ENCODE measurements at regions not wholly inside any gene's neighbourhood (a gene's known extent, or its start where the extent isn't known, plus 50 kb on each side); places are given as distances from the start of the nearest gene placed in this dataset.

DNA sequence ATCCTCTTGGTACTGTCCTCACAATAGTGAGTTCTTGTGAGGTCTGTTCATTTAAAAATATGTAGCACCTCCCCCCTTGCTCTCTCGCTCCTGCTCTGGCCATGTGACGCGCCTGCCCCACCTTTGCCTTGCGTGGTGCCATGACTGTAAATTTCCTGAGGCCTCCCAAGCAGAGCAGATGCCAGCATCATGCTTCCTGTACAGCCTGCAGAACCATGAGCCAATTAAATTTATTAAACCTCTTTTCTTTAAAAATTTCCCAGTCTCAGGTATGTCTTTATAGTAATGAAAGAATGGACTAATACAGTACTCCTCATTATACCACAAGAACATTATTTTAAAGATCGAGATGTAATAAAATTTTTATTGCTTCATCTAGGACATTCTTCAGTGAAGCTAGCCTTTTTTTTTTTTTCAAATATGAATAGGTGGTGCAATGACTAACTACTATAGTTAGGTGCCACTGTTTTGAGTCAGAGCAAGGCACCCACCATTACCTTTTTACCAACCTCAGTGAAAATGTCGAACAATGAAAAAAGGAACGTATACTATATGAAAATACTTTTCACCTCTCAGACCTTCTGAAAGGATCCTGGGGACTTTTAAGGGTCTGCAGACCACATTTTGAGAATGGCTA lies 191.1 kb upstream of the SGK1 start:
- H3K27ac ChIP-seq: no peak overlapping the region
- 74% methylated on average over 7 of the region's 7 CpGs for WGBS
- no peaks in the 10 kb centered on the region for H3K36me3 ChIP-seq
- H3K4me3 ChIP-seq: no peak overlapping the region
- TF ChIP-seq POLR2A (IDR thresholded peaks at IDR 0.05) (no peak), POLR2AphosphoS5 (IDR thresholded peaks at IDR 0.05) (peak; percentile 7)
- H3K27me3 ChIP-seq (replicated peaks; ENCODE audit: insufficient read depth): no peaks in the 10 kb centered on the region
- DNase-seq (ENCODE audit: low spot score): no peak
- H3K4me1 ChIP-seq (replicated peaks): no peaks in the 10 kb centered on the region
- intact Hi-C loops (cut with DNase I): no loop called here
- no peaks in the 10 kb centered on the region for H3K9me3 ChIP-seq

DNA sequence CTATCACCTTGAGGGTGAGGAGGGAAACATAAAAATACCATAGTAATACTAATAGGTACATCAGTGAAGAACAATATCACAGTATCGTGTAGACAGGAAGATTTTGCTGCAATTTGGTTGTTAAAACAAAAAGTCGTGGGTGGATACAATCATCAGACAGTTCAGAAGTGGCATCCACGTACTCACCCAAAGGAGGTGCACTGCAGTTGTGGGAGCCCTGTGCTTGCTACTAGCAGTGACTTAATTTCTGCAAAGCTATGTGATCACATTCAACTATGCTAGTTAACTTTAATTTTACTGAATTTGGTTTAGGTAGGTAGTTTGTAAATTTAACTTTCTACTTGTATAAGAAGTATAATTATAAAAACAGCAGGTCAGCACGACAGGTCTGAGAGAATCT lies 188.2 kb upstream of the SGK1 start:
- TF ChIP-seq POLR2A (IDR thresholded peaks at IDR 0.05) (no peak), POLR2AphosphoS5 (IDR thresholded peaks at IDR 0.05) (no peak)
- TF ChIP-seq, protein P1, sequence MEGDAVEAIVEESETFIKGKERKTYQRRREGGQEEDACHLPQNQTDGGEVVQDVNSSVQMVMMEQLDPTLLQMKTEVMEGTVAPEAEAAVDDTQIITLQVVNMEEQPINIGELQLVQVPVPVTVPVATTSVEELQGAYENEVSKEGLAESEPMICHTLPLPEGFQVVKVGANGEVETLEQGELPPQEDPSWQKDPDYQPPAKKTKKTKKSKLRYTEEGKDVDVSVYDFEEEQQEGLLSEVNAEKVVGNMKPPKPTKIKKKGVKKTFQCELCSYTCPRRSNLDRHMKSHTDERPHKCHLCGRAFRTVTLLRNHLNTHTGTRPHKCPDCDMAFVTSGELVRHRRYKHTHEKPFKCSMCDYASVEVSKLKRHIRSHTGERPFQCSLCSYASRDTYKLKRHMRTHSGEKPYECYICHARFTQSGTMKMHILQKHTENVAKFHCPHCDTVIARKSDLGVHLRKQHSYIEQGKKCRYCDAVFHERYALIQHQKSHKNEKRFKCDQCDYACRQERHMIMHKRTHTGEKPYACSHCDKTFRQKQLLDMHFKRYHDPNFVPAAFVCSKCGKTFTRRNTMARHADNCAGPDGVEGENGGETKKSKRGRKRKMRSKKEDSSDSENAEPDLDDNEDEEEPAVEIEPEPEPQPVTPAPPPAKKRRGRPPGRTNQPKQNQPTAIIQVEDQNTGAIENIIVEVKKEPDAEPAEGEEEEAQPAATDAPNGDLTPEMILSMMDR (IDR thresholded peaks at IDR 0.05): no peak
- H3K27me3 ChIP-seq (replicated peaks; ENCODE audit: insufficient read depth): no peaks in the 10 kb centered on the region
- 97% methylated on average over 4 of the region's 4 CpGs for WGBS
- no peaks in the 10 kb centered on the region for H3K4me1 ChIP-seq (replicated peaks)
- intact Hi-C loops (cut with DNase I): no loop called here
- no peak for DNase-seq (ENCODE audit: low spot score)
- H3K36me3 ChIP-seq: no peaks in the 10 kb centered on the region
- no peak overlapping the region for H3K4me3 ChIP-seq
- H3K9me3 ChIP-seq: no peaks in the 10 kb centered on the region
- no peak overlapping the region for H3K27ac ChIP-seq

DNA sequence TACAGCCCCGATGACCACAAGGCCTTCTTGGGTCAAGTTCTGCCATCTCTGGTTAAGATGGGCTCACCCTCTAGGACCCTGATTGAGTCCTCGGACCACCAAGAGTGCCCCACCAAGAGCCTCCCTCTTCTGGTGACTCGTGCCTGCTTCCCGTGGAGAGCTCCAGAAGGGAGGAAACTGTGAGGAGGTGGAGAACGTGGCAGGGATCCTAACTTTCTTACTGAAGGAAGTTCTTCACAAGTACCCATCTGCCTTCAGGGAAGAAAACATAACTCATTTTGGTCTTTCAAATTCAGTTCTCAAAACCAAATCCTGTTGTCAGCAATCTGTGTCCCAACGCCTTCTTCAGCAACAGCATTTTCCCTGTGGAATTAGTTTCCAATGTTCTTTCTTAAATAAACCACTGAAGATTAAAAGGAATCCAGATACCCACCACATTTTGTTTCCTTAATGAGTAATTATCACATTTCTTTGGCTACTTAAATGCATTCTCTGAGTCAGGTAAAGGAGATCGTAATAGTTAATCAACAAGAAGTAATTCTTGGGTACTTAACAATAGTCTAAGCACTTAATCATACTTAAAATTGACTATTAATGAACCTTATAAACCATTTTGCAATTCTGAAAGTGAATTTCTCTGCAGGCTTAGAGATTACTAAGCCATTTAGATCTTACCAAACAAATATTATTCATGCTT lies 185.8 kb upstream of the SGK1 start:
- no peaks in the 10 kb centered on the region for H3K9me3 ChIP-seq
- H3K27ac ChIP-seq: peak overlapping the region; percentile 25 to 35
- no peaks in the 10 kb centered on the region for H3K4me1 ChIP-seq (replicated peaks)
- no peaks in the 10 kb centered on the region for H3K36me3 ChIP-seq
- TF ChIP-seq, protein P1 (IDR thresholded peaks at IDR 0.05): no peak
- TF ChIP-seq POLR2A (IDR thresholded peaks at IDR 0.05) (no peak), POLR2AphosphoS5 (IDR thresholded peaks at IDR 0.05) (no peak)
- DNase-seq (ENCODE audit: low spot score): no peak
- H3K27me3 ChIP-seq (replicated peaks; ENCODE audit: insufficient read depth): no peaks in the 10 kb centered on the region
- intact Hi-C loops (cut with DNase I): no loop called here
- WGBS: 47% methylated on average over 7 of the region's 7 CpGs
- no peak overlapping the region for H3K4me3 ChIP-seq

DNA sequence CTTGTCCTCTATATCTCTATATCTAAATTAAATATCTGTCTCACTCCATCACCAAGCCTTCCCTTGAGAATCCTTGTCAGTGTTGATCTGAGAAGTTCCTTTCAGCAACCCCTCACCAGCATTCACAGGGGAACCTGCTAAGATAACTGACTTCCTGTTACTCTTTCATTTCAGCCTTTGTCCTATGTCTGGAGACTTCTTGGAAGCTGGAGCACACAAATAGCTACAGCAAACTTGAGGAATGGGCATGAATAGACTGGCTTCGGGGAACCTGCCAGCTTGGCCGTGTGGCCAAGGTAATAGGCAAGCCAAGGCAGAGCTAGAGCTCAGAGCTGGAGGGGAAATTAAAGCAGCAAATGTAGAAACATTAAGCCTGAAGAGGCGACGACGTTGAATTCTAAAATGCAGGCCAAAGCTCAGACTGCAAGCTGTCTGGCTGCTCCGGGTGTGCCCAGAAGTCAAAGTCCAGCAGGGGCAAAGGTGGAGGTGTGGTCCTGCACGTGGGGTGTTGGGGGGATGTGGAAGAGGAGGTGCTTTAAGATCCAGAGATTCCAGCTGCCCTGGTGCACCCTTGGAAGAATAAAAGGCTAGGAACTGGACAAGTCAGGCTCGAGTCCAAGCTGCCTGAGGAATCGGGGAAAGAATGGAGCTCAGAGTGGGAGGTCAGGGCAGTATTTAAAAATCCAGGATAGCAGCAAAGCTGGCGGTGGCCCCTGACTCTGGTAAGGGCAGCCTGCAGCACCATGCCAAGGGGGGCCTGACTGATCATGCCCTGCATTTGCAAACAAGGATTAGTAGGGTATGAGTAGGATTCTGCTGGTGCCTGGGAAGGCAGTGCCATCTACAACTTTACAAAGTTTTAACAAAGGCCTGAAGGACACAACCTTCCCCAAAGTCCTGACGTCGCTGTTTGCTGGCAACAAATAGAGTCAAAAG lies 185.0 kb upstream of the SGK1 start:
- intact Hi-C loops (cut with DNase I): no loop called here
- H3K36me3 ChIP-seq: no peaks in the 10 kb centered on the region
- no peak overlapping the region for H3K4me3 ChIP-seq
- peak; percentile 79 for DNase-seq (ENCODE audit: low spot score)
- TF ChIP-seq, protein P1 (IDR thresholded peaks at IDR 0.05): no peak
- peak; percentile 62 for TF ChIP-seq POLR2AphosphoS5 (IDR thresholded peaks at IDR 0.05)
- 46% methylated on average over 12 of the region's 12 CpGs for WGBS
- H3K9me3 ChIP-seq: no peaks in the 10 kb centered on the region
- peak overlapping the region; percentile 25 to 35 for H3K27ac ChIP-seq
- no peaks in the 10 kb centered on the region for H3K4me1 ChIP-seq (replicated peaks)
- H3K27me3 ChIP-seq (replicated peaks; ENCODE audit: insufficient read depth): no peaks in the 10 kb centered on the region

DNA sequence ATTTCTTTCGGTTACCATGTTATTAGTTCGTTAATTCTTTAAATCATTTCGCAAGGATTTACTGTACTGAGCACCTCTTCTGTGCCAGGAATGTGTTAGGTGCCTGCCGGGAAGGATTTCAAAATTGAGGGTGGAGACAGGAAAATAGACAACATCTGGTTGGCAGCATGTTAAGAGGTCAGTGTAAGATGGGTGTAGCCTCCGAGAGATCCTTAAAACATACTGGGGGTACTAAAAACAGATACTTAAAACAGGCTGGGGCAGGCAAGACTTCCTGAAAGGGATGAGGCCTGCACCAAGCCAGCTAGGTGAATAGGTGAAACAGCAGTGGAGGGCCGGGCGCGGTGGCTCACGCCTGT lies 178.0 kb upstream of the SGK1 start:
- Histone ChIP-seq H3K4me3 (no peak overlapping the region), H3K27me3 (replicated peaks; ENCODE audit: insufficient read depth) (no peaks in the 10 kb centered on the region), H3K27ac (no peak overlapping the region), H3K9me3 (no peaks in the 10 kb centered on the region), H3K4me1 (replicated peaks) (no peaks in the 10 kb centered on the region), H3K36me3 (no peaks in the 10 kb centered on the region)
- TF ChIP-seq POLR2AphosphoS5 (IDR thresholded peaks at IDR 0.05) (peak; percentile 11), POLR2A (IDR thresholded peaks at IDR 0.05) (no peak)
- TF ChIP-seq, protein P1 (IDR thresholded peaks at IDR 0.05): no peak
- intact Hi-C loops (cut with DNase I): no loop called here
- 75% methylated on average over 7 of the region's 9 CpGs for WGBS
- no peak for DNase-seq (ENCODE audit: low spot score)

Data from prostate gland (tissue), 2 donors.